ENCODE measurements at regions not wholly inside any gene's neighbourhood (a gene's known extent, or its start where the extent isn't known, plus 50 kb on each side); places are given as distances from the start of the nearest gene placed in this dataset.
A peak's percentile ranks its signal among the peaks of the same experiment; 100 is the strongest.
"Not testable (repeated sequence)": the region's sequence is repeated elsewhere in the genome, so short reads cannot be mapped to it uniquely, and the experiment has no call there.

DNA sequence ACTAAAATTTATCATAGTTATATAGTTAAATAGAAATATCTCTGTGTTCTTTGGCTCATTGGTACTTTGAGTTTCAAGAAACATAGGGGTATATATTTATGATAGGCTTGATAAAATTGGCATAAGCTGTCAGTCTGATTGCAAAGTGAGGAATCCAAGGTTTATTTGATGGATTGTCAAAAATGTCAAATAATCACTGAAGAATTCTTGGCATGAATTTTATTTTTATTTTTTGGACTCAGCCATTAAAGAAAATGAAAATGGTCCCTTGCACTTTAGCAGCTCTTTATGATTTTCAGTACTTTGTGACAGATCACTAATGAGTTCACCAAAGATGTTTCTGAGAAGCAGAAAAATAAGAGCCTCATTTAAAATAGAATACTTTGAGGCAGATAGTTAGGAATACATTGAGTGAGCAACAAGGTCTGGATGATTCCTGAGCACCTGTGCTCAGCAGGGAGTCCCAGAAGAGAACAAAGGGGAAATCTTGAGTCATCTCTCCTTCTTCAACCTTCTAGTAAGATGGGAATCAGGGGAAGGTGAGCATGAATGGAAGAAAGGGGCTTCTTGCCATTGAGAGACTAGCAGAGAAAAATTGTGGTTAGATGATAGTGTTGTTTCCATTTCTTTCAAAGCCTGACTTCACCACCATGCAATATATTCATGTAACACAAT is 85.3 kb upstream of the VEPH1 start:
- no peak for DNase-seq (ENCODE audit: low read depth)

DNA sequence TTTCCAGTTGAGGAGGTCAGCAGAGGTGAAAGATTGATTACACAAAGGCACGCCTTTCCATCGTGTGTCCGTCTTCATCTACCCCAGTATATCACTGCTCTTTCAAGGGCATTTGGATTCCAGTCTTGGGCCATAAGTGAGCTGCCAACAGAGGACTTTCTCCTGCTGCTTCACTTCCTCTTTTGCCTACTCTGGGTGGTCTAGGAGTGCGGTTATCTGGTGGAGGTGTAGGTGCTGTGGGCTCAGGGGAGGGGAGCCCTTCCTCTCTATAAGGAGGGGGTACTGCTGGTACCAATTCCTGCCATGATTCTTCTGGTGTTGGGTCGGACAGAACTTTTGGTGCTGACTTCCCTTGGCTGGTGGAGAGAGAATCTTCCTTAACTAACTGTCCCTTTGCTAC is 83.1 kb upstream of the VEPH1 start:
- no peak for DNase-seq (ENCODE audit: low read depth)

DNA sequence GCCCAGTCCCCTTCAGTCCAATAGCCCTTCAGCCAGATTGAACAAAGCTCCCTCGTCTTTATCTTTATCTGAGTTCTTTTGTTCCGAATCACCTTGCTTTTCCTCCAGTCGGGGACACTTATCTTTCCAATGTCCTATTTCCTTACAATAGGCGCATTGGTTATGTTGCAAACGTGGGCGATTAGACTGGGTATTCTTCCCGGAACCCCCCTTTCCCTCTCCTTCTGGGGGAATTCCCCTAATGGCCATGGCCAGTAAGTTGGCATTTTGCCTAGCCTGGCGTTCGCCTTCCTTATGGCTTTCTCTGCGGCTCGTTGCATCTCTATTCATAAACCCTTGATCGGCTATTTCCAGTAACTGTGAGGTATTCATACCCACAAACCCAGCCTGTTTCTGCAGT is 82.2 kb upstream of the VEPH1 start:
- DNase-seq (ENCODE audit: low read depth) = no peak

DNA sequence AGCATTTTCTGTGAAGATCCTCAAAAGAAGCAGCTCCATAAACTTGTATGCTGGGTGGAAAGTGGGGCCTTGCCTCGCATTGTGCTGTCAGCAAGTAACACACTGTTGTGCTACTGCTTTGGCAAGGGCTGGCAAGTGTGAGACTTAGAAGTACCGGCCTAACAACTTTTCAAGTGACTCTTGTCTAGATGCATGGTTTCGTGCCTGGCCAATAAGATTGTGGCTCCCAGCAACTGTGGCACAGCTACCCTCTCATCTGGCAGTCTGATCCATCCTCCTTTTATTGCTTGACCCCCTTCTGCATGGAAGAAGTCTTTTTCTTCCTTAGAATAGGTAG is 79.4 kb upstream of the VEPH1 start:
- DNase-seq (ENCODE audit: low read depth) = no peak

DNA sequence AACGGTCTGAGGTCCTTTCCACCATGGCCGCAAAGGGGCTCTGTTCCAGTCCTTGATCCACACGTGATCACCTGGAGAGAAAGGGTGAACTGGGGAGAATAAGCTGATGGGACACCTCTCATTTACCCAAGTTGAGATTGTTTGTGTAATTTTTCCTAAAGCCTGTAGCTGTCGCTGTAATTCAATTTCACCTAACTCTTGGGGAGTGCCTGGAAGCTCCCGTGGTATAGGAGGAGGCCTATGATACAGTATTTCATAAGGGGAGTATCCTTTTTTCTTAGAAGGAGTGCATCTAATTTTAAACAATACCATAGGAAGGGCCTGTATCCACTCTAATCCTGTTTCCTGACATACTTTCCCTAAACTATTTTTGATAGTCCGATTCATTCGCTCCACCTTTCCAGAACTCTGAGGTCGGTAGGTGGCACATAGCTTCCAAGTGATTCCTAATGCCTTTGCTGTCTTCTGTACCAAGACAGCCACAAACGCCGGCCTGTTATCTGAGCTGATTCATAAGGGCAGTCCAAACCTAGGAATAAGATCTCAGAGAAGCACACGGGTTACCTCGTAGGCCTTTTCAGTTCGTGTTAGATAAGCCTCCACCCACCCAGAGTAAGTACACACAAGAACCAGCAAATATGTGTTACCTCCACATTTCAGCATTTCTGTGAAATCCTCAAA is 78.9 kb upstream of the VEPH1 start:
- not testable (repeated sequence) for DNase-seq (ENCODE audit: low read depth)

DNA sequence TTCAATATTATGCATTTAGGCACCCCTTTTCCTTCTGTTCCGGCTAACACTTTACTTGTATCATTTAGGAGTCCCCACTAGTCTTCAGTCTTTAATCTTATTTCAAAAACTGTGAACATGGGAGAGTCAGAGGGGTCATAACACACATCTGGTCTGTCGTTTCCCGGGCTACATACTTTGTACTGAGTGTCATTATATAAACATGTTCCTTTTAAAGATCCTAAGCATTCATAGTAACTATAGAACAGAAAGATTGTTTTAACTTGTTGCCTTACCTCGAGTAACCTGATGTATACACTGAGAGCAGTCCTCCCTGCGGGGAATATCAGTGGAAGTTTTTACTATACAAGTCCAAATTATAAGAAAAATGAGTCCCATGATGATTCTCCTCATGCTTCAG is 78.2 kb upstream of the VEPH1 start:
- no peak for DNase-seq (ENCODE audit: low read depth)

DNA sequence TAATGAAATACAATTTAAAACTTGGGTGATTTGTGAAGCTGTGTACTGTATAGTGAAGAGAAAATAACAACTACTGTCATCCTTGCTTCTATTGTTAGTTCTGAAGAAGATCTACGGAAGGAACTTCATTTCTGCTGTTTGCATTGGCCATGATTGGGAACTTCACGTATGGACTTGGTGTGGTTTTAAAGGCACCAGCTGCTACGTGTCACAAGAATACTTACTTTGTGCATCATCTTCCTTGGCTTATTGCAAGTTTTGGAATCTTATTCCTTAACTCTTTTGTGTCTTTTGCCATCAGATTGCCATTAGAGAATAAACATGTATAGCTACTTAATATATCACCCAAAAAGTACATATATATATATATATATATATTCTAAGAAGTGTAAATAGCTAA is 75.0 kb upstream of the VEPH1 start:
- DNase-seq (ENCODE audit: low read depth) = no peak

DNA sequence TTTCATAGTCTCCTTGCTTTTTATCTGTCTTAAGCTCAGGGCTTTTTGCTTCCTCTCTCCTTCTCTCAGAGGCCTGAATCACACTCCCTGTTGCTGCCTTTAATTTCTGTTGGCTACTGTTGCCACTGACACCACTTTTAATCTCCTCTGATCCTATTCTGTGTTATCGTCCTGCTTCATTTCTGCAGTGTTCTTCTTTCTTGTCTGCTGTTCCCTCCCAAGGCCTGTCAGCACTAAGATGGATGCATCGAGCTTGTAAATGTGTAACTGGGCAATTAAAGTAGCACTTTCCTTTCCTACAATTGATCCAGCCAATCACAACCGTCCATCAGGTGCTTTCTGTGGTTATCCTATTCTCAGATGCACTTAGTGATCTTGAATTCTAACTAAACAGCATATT is 71.3 kb upstream of the VEPH1 start:
- DNase-seq (ENCODE audit: low read depth) = no peak

DNA sequence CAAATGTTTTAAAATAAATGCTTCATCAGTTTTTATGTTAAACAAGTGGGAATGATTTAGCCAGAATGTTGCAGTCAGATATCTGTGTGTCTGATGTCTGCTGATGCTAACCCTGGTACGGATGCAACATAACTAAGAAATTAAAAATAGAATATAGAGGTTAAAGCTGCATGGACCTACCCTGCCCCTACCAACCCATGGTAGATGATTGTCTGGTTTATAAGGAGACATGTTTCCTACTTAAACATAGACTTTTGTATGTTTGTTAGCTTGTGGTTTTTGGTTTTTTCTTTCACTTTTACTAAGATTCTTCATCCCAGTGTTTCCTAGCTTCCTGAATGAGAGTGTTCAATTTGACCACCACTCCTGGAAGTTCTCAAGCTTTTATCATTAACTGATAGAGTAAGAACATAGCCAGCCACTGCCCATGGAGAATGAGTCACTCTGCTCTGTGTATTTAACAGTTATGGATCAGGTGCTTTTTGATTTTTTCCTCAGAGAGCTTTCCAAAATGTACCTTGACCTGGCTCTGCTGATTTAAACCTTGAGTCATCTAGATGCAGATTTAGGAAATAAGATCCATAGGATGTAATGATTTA is 70.7 kb upstream of the VEPH1 start:
- no peak for DNase-seq (ENCODE audit: low read depth)

DNA sequence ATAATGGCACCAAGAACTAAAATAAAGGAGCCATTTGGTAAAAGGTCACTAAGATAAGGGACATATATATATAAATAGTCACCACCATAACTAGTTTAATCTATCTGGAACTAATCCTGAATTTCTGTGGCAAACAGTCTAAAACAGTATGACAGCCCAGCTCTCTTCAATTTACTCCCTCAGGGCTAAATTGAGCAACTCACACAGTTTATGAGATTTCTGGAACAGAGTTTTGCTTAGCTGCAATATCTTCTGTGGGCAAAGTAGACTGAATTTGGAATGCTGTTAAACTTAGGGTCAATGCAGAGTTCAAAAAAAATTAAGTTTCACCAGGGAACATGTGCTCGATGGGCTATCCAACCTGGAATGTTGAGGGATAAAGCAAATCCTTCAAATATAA is 70.1 kb upstream of the VEPH1 start:
- no peak for DNase-seq (ENCODE audit: low read depth)

DNA sequence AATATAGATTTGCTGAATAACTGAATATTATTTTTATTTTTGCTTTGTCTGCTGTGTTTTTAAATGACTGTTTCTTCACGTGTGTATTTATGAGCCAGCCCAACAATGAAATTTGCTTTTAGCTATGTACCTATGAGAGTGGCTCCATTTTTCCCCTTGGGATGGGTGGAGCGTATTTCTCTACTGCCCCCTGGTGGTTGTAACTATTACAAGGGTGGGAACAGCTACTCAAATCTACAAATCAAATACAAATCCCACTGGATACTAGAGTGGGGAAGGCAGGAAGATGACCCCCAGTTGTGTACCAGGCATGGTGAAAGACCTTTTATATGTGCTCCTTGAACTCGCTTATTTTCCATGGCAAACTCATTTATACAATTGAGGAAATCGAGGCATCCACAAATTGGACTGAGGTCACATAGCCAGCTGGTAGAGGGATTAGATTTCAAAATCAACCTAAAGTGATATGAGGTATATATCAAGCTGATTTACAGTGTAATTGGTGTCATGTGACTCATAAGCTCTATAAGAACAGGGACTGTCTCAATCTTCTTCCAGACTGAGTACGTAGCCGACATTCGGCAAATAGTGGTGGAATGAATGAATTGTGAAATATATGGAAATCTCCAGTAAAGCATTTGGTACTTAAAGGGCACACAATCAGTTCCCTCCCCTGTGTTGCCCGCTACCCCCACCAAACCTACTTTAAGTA is 69.5 kb upstream of the VEPH1 start:
- peak; percentile 73 for DNase-seq (ENCODE audit: low read depth)

DNA sequence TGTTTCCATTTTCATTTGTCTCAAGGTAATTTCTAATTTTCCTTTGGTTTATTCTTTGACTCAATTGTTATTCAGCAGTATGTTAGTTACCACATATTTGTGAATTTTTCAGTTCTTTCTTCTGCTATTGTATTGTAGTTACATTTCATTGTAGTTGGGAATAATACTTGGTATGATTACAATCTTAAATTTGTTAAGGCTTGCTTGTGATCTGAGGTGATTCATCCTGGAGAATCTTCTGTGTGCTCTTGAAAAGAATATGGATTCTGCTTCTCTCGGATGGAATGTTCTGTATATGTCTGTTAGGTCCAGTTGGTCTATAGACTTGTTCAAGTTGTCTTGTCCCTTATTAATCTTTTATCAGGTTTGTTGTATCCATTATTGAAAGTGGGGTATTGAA is 63.4 kb upstream of the VEPH1 start:
- no peak for DNase-seq (ENCODE audit: low read depth)

DNA sequence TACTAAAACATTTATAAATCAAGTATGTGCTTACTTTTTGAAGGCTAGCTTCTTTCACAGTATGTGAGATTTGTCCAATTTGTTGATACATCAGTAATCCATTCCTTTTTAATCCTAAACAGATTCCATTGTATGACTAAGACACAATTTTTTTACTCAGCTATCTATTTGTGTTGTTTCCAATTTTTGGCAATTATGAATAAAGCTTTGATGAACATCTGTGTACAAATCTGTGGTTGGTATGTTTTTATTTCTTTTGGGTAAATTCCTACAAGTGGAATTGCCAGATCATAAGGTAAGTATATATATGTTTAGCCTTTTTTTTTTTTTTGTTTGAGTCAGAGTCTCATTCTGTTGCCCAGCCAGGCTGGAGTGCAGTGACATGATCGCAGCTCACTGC is 56.2 kb upstream of the VEPH1 start:
- no peak for DNase-seq (ENCODE audit: low read depth)
